MM.1S (cell line): ENCODE measurements at regions not wholly inside any gene's neighbourhood (a gene's known extent, or its start where the extent isn't known, plus 50 kb on each side); places are given as distances from the start of the nearest gene placed in this dataset.

Source experiments
- EZH2 ChIP-seq: fragments of 300-600 bp; sonication (generic); optimal IDR thresholded peaks from 2 replicates; pipeline ENCODE3; 2017; ENCODE audit warnings: low read depth, mild to moderate bottlenecking, antibody characterized with exemption, low read length, mixed read lengths
- EZH2phosphoT487 ChIP-seq: fragments of 300-600 bp; sonication (generic); IDR thresholded peaks from 2 replicates; pipeline ENCODE4 v1.6.1; 2018; ENCODE audit warnings: antibody characterized with exemption, low read length
- TF ChIP-seq, protein P1 (sequence below): fragments of 300-600 bp; sonication (generic); IDR thresholded peaks from 2 replicates; pipeline ENCODE4 v1.5.1; 2016; ENCODE audit warnings: antibody characterized with exemption, low read length, mixed read lengths

DNA sequence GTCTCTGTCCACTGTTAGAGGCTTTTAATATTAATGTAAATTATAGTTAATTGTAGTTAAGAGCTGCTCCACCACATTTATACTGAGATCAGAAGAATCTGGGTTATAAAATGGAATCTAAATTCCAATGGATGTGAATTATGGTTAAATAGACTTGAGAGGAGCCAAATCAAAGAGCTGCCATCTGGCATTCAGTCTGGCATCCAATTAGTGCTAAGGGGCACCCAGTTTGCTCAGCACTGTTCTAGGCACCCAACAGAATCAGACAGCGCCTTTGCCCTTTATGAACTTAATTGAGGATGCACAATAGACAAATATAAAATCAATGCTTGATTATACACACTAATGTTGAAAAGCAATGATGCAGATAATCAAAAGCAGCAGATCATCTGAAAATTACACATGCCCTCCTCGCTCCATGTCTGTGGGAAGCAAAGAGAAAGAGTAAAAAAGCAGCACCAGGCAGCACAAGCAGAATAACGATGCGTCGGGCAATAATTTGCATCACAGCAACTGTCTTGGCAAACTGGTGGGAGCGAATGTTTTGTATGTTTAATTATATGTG lies 310.1 kb downstream of the BRINP2 start:
- TF ChIP-seq, protein P1, sequence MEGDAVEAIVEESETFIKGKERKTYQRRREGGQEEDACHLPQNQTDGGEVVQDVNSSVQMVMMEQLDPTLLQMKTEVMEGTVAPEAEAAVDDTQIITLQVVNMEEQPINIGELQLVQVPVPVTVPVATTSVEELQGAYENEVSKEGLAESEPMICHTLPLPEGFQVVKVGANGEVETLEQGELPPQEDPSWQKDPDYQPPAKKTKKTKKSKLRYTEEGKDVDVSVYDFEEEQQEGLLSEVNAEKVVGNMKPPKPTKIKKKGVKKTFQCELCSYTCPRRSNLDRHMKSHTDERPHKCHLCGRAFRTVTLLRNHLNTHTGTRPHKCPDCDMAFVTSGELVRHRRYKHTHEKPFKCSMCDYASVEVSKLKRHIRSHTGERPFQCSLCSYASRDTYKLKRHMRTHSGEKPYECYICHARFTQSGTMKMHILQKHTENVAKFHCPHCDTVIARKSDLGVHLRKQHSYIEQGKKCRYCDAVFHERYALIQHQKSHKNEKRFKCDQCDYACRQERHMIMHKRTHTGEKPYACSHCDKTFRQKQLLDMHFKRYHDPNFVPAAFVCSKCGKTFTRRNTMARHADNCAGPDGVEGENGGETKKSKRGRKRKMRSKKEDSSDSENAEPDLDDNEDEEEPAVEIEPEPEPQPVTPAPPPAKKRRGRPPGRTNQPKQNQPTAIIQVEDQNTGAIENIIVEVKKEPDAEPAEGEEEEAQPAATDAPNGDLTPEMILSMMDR, result no peak
- TF ChIP-seq EZH2 (no peak), EZH2phosphoT487 (no peak)
